Spleen (tissue), 7 donors: ENCODE measurements at regions not wholly inside any gene's neighbourhood (a gene's known extent, or its start where the extent isn't known, plus 50 kb on each side); places are given as distances from the start of the nearest gene placed in this dataset.

ENCODE experiments used
- POLR2A ChIP-seq, 3 donors: fragments of 450-650 bp; IDR thresholded peaks; one replicate each; pipeline ENCODE4 v1.5.1; 2017; ENCODE audit warnings: antibody characterized with exemption in 3 of 3, mild to moderate bottlenecking in 1 of 3
- POLR2AphosphoS5 ChIP-seq, 3 donors: sonication (generic); formaldehyde crosslinking; IDR thresholded peaks; one replicate each; pipeline ENCODE4 v1.5.1; 2017; ENCODE audit warnings: antibody characterized with exemption in 3 of 3
- TF ChIP-seq, protein P1 (sequence below), 11 experiments: fragments of 200-600 bp in 7 of 11; fragments of 450-650 bp in 4 of 11; sonication (generic) in 4 of 11; IDR thresholded peaks in 8 of 11; conservative IDR thresholded peaks in 3 of 11; 1 replicate in 7 of 11; 2 replicates in 4 of 11; pipeline versions ENCODE4 v1.4.0 to v1.8.0; 2016 to 2021; ENCODE audit warnings: antibody characterized with exemption in 11 of 11, inconsistent platforms in 4 of 11, mild to moderate bottlenecking in 1 of 11
- donor health status: DM: no; HTN: no; CAD: no; lungs with moderate emphysema.
- donor health status: DM: no; HTN: no; CAD: no.
- donor health status: DM: no; HTN: no; CAD: no.

DNA sequence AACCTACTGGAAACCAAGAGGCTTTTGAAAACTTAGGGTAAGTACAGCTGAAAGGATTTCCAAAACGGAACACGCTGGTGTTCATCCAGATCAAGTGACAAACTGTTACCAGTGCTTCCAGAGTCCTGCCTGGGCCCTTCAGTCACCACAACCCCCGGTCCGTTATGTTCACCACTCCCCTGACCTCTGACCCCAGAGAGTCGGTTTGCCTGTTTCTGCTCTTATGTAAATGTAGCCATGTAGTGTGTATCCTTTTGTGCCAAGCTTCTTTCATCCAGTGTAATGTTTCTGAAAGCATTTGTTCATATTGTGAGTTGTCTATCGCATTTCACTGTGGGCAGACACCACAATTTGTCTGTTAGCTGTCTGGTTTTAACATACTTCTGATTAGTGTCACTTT lies 217.5 kb downstream of the NCK2 start:
- TF ChIP-seq, protein P1, sequence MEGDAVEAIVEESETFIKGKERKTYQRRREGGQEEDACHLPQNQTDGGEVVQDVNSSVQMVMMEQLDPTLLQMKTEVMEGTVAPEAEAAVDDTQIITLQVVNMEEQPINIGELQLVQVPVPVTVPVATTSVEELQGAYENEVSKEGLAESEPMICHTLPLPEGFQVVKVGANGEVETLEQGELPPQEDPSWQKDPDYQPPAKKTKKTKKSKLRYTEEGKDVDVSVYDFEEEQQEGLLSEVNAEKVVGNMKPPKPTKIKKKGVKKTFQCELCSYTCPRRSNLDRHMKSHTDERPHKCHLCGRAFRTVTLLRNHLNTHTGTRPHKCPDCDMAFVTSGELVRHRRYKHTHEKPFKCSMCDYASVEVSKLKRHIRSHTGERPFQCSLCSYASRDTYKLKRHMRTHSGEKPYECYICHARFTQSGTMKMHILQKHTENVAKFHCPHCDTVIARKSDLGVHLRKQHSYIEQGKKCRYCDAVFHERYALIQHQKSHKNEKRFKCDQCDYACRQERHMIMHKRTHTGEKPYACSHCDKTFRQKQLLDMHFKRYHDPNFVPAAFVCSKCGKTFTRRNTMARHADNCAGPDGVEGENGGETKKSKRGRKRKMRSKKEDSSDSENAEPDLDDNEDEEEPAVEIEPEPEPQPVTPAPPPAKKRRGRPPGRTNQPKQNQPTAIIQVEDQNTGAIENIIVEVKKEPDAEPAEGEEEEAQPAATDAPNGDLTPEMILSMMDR (IDR thresholded peaks at IDR 0.05 in 8 of 11, conservative IDR thresholded peaks at IDR 0.05 in 3 of 11): no peak
- TF ChIP-seq POLR2A (IDR thresholded peaks at IDR 0.05) (no peak), POLR2AphosphoS5 (IDR thresholded peaks at IDR 0.05) (no peak)
